DOHH2 (cell line): ENCODE measurements at regions not wholly inside any gene's neighbourhood (a gene's known extent, or its start where the extent isn't known, plus 50 kb on each side); places are given as distances from the start of the nearest gene placed in this dataset.

Experiments used
- CTCF ChIP-seq: fragments of 200-600 bp; sonication (generic); IDR thresholded peaks from one replicate; pipeline ENCODE4 v1.5.1; 2014; ENCODE audit warnings: antibody characterized with exemption, mild to moderate bottlenecking, low read depth, low read length; ENCODE audit not compliant: poor library complexity, severe bottlenecking
- EZH2phosphoT487 ChIP-seq: fragments of 200-600 bp; sonication (generic); IDR thresholded peaks from 2 replicates; pipeline ENCODE4 v1.6.1; 2017; ENCODE audit warnings: borderline replicate concordance, mild to moderate bottlenecking, antibody characterized with exemption, low read length, moderate library complexity, mixed read lengths

GRCh38 chrX:26037367-26037766 is 100.8 kb upstream of the MAGEB18 start:
- TF ChIP-seq CTCF (no peak), EZH2phosphoT487 (no peak)
